ENCODE measurements at regions not wholly inside any gene's neighbourhood (a gene's known extent, or its start where the extent isn't known, plus 50 kb on each side); places are given as distances from the start of the nearest gene placed in this dataset.

GRCh38 chr17:6244253-6244652, 174.1 kb downstream of the WSCD1 start (continued):
- TF ChIP-seq ZNF148 (tag by site-specific recombination; IDR thresholded peaks at IDR 0.05; ENCODE audit: borderline replicate concordance) (no peak), ZBTB11 (tag by site-specific recombination; conservative IDR thresholded peaks at IDR 0.05; ENCODE audit: low read depth) (no peak), ZNF169 (tag by site-specific recombination; IDR thresholded peaks at IDR 0.05) (no peak), ZIC2 (tag by site-specific recombination; IDR thresholded peaks at IDR 0.05) (no peak), PRDM6 (tag by site-specific recombination; IDR thresholded peaks at IDR 0.05) (no peak), SETDB1 (IDR thresholded peaks at IDR 0.05; ENCODE audit: insufficient read length, low read length) (no peak), HOXA7 (CRISPR knock-in tag; IDR thresholded peaks at IDR 0.05; ENCODE audit: borderline replicate concordance) (no peak)

GRCh38 chr17:6243186-6243585, 173.0 kb downstream of the WSCD1 start:
- Histone ChIP-seq H3K9me3 (ENCODE audit: control insufficient read depth, insufficient read depth, low read depth, low read length) (no peaks in the 10 kb centered on the region), H3K4me1 (ENCODE audit: control insufficient read depth, insufficient read depth, low read length) (no peaks in the 10 kb centered on the region), H3K36me3 (ENCODE audit: control insufficient read depth in 2 of 2, insufficient read depth in 1 of 2, low read length in 2 of 2) (no peaks in the 10 kb centered on the region), H3K27ac (ENCODE audit: extremely low read depth, low read depth, low read length) (no peak overlapping the region), H3K4me3 (ENCODE audit: low read depth, low read length) (no peak overlapping the region)
- ChIA-PET POLR2A (no interaction called here), CTCF (no interaction called here)
- TF ChIP-seq BCL11B (tag by site-specific recombination; IDR thresholded peaks at IDR 0.05; ENCODE audit: low read depth) (no peak), ZNF670 (tag by site-specific recombination; IDR thresholded peaks at IDR 0.05; ENCODE audit: low read depth) (no peak), ZFHX2 (tag by site-specific recombination; conservative IDR thresholded peaks at IDR 0.05) (no peak), ZNF404 (tag by site-specific recombination; IDR thresholded peaks at IDR 0.05) (no peak), SCRT2 (tag by site-specific recombination; IDR thresholded peaks at IDR 0.05) (no peak), ZNF248 (tag by site-specific recombination; IDR thresholded peaks at IDR 0.05) (no peak), ZNF280D (tag by site-specific recombination; IDR thresholded peaks at IDR 0.05) (no peak), ZNF148 (tag by site-specific recombination; IDR thresholded peaks at IDR 0.05; ENCODE audit: borderline replicate concordance) (no peak), KLF7 (tag by site-specific recombination; IDR thresholded peaks at IDR 0.05; ENCODE audit: borderline replicate concordance) (no peak), ZNF776 (tag by site-specific recombination; IDR thresholded peaks at IDR 0.05; ENCODE audit: borderline replicate concordance) (no peak), MYNN (tag by site-specific recombination; IDR thresholded peaks at IDR 0.05; ENCODE audit: borderline replicate concordance) (no peak), ZNF621 (tag by site-specific recombination; IDR thresholded peaks at IDR 0.05) (no peak), ZSCAN16 (tag by site-specific recombination; IDR thresholded peaks at IDR 0.05) (no peak), TCF7L2 (IDR thresholded peaks at IDR 0.05; ENCODE audit: borderline replicate concordance, low read depth, low read length) (no peak), ZNF830 (tag by site-specific recombination; IDR thresholded peaks at IDR 0.05; ENCODE audit: low read depth) (no peak), PBX3 (CRISPR knock-in tag; IDR thresholded peaks at IDR 0.05) (no peak), ZBTB21 (tag by site-specific recombination; IDR thresholded peaks at IDR 0.05) (no peak)
